ENCODE measurements at regions not wholly inside any gene's neighbourhood (a gene's known extent, or its start where the extent isn't known, plus 50 kb on each side); places are given as distances from the start of the nearest gene placed in this dataset.

DNA sequence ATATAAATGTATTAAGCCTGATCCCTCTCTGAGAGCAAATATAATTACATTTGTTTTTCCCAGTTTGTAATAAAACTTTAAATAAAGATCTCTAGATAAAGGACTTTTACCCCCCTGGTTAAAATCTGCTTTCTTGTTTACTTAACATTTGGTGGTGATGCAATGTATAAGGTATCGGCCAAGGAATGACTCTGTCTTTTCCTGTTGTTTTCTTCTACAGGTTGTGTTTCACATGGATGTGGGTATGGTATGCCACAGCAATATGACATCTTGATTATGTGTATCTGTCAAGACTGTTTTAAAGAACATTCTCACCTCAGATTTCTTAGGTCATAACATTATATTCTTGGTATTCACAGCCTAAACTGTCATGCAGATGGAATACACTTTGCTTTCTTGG, 210.6 kb upstream of the NOVA1 start:
- no peak overlapping the region for H3K27ac Mint-ChIP-seq
- H3K4me3 Mint-ChIP-seq, result no peak overlapping the region
- no peaks in the 10 kb centered on the region for H3K27me3 Mint-ChIP-seq
- ChIA-PET CTCF (no interaction called here), POLR2A (no interaction called here)
- H3K9me3 ChIP-seq (ENCODE audit: control extremely low read depth in 1 of 3, control insufficient read depth in 2 of 3, insufficient read depth in 1 of 3, low read length in 2 of 3), result no peaks in the 10 kb centered on the region
- DNase-seq (no peak), ATAC-seq (ENCODE audit: low read depth) (no peak)
- H2AFZ ChIP-seq (ENCODE audit: insufficient read depth, low read depth, low read length, poor library complexity, severe bottlenecking), result no peak overlapping the region
- H3K4me2 ChIP-seq (replicated peaks; ENCODE audit: low read depth, low read length, poor library complexity, severe bottlenecking), result no peak overlapping the region
- H3K4me3 ChIP-seq (ENCODE audit: control extremely low read depth in 1 of 5, extremely low read depth in 1 of 5, insufficient read depth in 1 of 5, low read depth in 2 of 5, low read length in 4 of 5), result no peak overlapping the region
- intact Hi-C loops (cut with micrococcal nuclease), result no loop called here
- no peaks in the 10 kb centered on the region for H3K79me2 ChIP-seq (ENCODE audit: control insufficient read depth, insufficient read depth, low read length)
- no peak overlapping the region for H3K9ac ChIP-seq (ENCODE audit: low read length)
- no CpG with 5 or more reads among the region's 1 CpG for WGBS (ENCODE audit: insufficient coverage)
- H3K36me3 ChIP-seq (replicated peaks in 1 of 2; ENCODE audit: control extremely low read depth in 1 of 2, control insufficient read depth in 1 of 2, extremely low read depth in 1 of 2, insufficient read depth in 2 of 2, low read length in 1 of 2), result no peaks in the 10 kb centered on the region
- H3K27ac ChIP-seq (ENCODE audit: low read length in 2 of 2), result no peak overlapping the region
- H3K9me3 Mint-ChIP-seq (ENCODE audit: insufficient read depth), result peaks cover 6% of the 10 kb centered on the region
- H3K27me3 ChIP-seq (replicated peaks in 1 of 4; ENCODE audit: control extremely low read depth in 1 of 4, control insufficient read depth in 3 of 4, insufficient read depth in 4 of 4, low read length in 3 of 4), result no peaks in the 10 kb centered on the region
- TF ChIP-seq EZH2 (IDR thresholded peaks at IDR 0.05; ENCODE audit: borderline replicate concordance, insufficient read depth, low read depth, low read length, poor library complexity, severe bottlenecking), result no peak
- TF ChIP-seq, protein P1, sequence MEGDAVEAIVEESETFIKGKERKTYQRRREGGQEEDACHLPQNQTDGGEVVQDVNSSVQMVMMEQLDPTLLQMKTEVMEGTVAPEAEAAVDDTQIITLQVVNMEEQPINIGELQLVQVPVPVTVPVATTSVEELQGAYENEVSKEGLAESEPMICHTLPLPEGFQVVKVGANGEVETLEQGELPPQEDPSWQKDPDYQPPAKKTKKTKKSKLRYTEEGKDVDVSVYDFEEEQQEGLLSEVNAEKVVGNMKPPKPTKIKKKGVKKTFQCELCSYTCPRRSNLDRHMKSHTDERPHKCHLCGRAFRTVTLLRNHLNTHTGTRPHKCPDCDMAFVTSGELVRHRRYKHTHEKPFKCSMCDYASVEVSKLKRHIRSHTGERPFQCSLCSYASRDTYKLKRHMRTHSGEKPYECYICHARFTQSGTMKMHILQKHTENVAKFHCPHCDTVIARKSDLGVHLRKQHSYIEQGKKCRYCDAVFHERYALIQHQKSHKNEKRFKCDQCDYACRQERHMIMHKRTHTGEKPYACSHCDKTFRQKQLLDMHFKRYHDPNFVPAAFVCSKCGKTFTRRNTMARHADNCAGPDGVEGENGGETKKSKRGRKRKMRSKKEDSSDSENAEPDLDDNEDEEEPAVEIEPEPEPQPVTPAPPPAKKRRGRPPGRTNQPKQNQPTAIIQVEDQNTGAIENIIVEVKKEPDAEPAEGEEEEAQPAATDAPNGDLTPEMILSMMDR (IDR thresholded peaks at IDR 0.05), result no peak
- H3K4me1 Mint-ChIP-seq, result no peaks in the 10 kb centered on the region
- no peaks in the 10 kb centered on the region for H4K20me1 ChIP-seq (ENCODE audit: control insufficient read depth, insufficient read depth, low read length, poor library complexity, severe bottlenecking)
- H3K4me1 ChIP-seq (ENCODE audit: control insufficient read depth in 2 of 2, insufficient read depth in 2 of 2, low read length in 2 of 2), result no peaks in the 10 kb centered on the region

DNA sequence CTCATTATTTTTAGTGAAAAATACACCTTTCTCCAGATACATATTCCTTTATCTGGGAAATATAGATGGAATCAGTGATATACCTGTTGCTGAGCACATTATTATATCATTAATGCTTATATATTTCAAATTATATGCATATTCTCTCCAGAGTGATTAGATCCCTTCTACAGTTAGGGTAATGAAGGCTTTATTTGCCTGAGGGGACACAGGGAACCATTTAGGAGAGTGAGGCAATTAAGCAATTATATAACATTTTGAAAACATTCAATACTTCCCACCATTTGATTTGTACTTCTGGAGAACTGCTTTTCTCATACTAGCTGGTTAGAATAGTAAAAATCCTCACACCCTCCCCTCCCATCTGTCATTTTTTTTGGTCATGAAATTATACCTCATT, 212.8 kb upstream of the NOVA1 start:
- no peak for ATAC-seq (ENCODE audit: low read depth)
- intact Hi-C loops (cut with micrococcal nuclease), result no loop called here
- no peak for DNase-seq
- Mint-ChIP-seq H3K4me1 (no peaks in the 10 kb centered on the region), H3K4me3 (no peak overlapping the region), H3K27ac (no peak overlapping the region), H3K27me3 (no peaks in the 10 kb centered on the region), H3K9me3 (ENCODE audit: insufficient read depth) (peaks cover 2% of the 10 kb centered on the region)
- no peaks in the 10 kb centered on the region for H3K36me3 ChIP-seq (replicated peaks in 1 of 2; ENCODE audit: control extremely low read depth in 1 of 2, control insufficient read depth in 1 of 2, extremely low read depth in 1 of 2, insufficient read depth in 2 of 2, low read length in 1 of 2)
- no peaks in the 10 kb centered on the region for H3K27me3 ChIP-seq (replicated peaks in 1 of 4; ENCODE audit: control extremely low read depth in 1 of 4, control insufficient read depth in 3 of 4, insufficient read depth in 4 of 4, low read length in 3 of 4)
- POLR2A ChIA-PET, result no interaction called here
- H2AFZ ChIP-seq (ENCODE audit: insufficient read depth, low read depth, low read length, poor library complexity, severe bottlenecking), result no peak overlapping the region
- CTCF ChIA-PET, result no interaction called here
- H3K9ac ChIP-seq (ENCODE audit: low read length), result no peak overlapping the region
- no peaks in the 10 kb centered on the region for H3K4me1 ChIP-seq (ENCODE audit: control insufficient read depth in 2 of 2, insufficient read depth in 2 of 2, low read length in 2 of 2)
- H3K4me3 ChIP-seq (ENCODE audit: control extremely low read depth in 1 of 5, extremely low read depth in 1 of 5, insufficient read depth in 1 of 5, low read depth in 2 of 5, low read length in 4 of 5), result no peak overlapping the region
- H3K27ac ChIP-seq (ENCODE audit: low read length in 2 of 2), result no peak overlapping the region
- no peaks in the 10 kb centered on the region for H3K9me3 ChIP-seq (ENCODE audit: control extremely low read depth in 1 of 3, control insufficient read depth in 2 of 3, insufficient read depth in 1 of 3, low read length in 2 of 3)
- no peaks in the 10 kb centered on the region for H4K20me1 ChIP-seq (ENCODE audit: control insufficient read depth, insufficient read depth, low read length, poor library complexity, severe bottlenecking)
- H3K4me2 ChIP-seq (replicated peaks; ENCODE audit: low read depth, low read length, poor library complexity, severe bottlenecking), result no peak overlapping the region
- no peaks in the 10 kb centered on the region for H3K79me2 ChIP-seq (ENCODE audit: control insufficient read depth, insufficient read depth, low read length)
- TF ChIP-seq, protein P1 (IDR thresholded peaks at IDR 0.05), result no peak
- TF ChIP-seq EZH2 (IDR thresholded peaks at IDR 0.05; ENCODE audit: borderline replicate concordance, insufficient read depth, low read depth, low read length, poor library complexity, severe bottlenecking), result no peak
